ENCODE measurements at regions not wholly inside any gene's neighbourhood (a gene's known extent, or its start where the extent isn't known, plus 50 kb on each side); places are given as distances from the start of the nearest gene placed in this dataset.

DNA sequence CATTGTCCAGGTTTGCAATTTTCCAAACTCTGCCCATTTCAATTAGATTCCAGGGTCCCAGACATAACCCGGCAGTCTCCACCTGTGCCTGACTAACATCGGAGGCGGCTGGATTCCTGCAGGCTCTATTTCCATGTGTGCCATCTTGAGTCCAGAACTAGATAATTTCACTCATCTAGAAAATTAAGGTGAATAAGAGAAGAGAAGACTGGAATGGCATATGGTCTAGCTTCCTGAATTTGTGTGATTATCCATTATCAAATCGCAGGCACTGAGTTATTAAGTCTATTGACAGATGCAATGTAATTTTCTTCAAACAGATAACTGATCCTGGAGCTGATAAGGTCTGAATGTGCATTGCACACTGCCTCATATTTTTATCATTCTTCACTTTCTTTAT, 305.2 kb downstream of the ETAA1 start:
- POLR2A ChIA-PET: no interaction called here
- Mint-ChIP-seq H3K27me3 (no peaks in the 10 kb centered on the region), H3K4me3 (no peak overlapping the region), H3K36me3 (ENCODE audit: low read depth) (no peaks in the 10 kb centered on the region), H3K9me3 (ENCODE audit: low read depth) (peaks cover 3% of the 10 kb centered on the region), H3K27ac (no peak overlapping the region), H3K4me1 (no peaks in the 10 kb centered on the region)
- CTCF ChIA-PET: no interaction called here
- ATAC-seq: no peak
- DNase-seq: no peak
- intact Hi-C loops (cut with DNase I, micrococcal nuclease): no loop called here

- CTCF ChIA-PET: no interaction called here
Observed at GRCh38 chr2:67702937-67703336, 305.8 kb downstream of the ETAA1 start.

DNA sequence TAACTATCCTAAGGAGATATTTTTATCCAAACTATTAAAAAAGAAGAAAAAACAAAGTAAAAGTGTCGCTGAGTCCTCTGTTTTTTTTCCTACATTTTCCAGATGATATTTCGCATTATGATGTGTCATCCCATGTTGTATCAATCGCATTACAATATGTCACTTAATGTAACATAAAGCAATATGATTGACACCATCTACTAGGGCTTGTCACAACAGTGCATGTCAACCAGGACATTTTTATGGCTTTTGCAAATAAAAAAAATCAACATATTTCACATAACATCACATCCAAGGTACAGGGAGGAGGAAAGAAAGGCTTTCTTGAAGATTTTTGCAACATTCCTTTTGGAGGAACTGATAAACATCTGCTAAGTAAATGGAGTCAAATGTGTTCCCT, 308.9 kb downstream of the ETAA1 start:
- POLR2A ChIA-PET: no interaction called here
- H3K4me3 Mint-ChIP-seq: no peak overlapping the region
- CTCF ChIA-PET: no interaction called here
- intact Hi-C loops (cut with DNase I, micrococcal nuclease): no loop called here
- no peak overlapping the region for H3K27ac Mint-ChIP-seq
- no peaks in the 10 kb centered on the region for H3K36me3 Mint-ChIP-seq (ENCODE audit: low read depth)
- H3K27me3 Mint-ChIP-seq: peaks cover 1% of the 10 kb centered on the region
- no peaks in the 10 kb centered on the region for H3K9me3 Mint-ChIP-seq (ENCODE audit: low read depth)
- no peaks in the 10 kb centered on the region for H3K4me1 Mint-ChIP-seq
- ATAC-seq (no peak), DNase-seq (no peak)

More at GRCh38 chr2:67702937-67703336, 305.8 kb downstream of the ETAA1 start:
- Mint-ChIP-seq H3K4me3 (no peak overlapping the region), H3K27ac (no peak overlapping the region), H3K27me3 (no peaks in the 10 kb centered on the region), H3K36me3 (ENCODE audit: low read depth) (no peaks in the 10 kb centered on the region), H3K4me1 (no peaks in the 10 kb centered on the region), H3K9me3 (ENCODE audit: low read depth) (peaks cover 3% of the 10 kb centered on the region)
- DNase-seq (no peak), ATAC-seq (no peak)
- intact Hi-C loops (cut with DNase I, micrococcal nuclease): no loop called here
- POLR2A ChIA-PET: no interaction called here

GRCh38 chr2:67707896-67708295, 310.8 kb downstream of the ETAA1 start:
- Mint-ChIP-seq H3K9me3 (ENCODE audit: low read depth) (no peaks in the 10 kb centered on the region), H3K4me3 (no peak overlapping the region), H3K4me1 (no peaks in the 10 kb centered on the region), H3K27ac (no peak overlapping the region), H3K27me3 (peaks cover 1% of the 10 kb centered on the region), H3K36me3 (ENCODE audit: low read depth) (no peaks in the 10 kb centered on the region)
- ChIA-PET POLR2A (no interaction called here), CTCF (no interaction called here)
- DNase-seq: no peak
- intact Hi-C loops (cut with DNase I, micrococcal nuclease): no loop called here
- no peak for ATAC-seq

- Mint-ChIP-seq H3K27ac (no peak overlapping the region), H3K9me3 (ENCODE audit: low read depth) (no peaks in the 10 kb centered on the region), H3K27me3 (peaks cover 1% of the 10 kb centered on the region), H3K4me3 (no peak overlapping the region), H3K4me1 (no peaks in the 10 kb centered on the region), H3K36me3 (ENCODE audit: low read depth) (no peaks in the 10 kb centered on the region)
- ChIA-PET POLR2A (no interaction called here), CTCF (no interaction called here)
- intact Hi-C loops (cut with DNase I, micrococcal nuclease): no loop called here
- DNase-seq (no peak), ATAC-seq (no peak)
Observed at GRCh38 chr2:67709835-67710234, 312.7 kb downstream of the ETAA1 start.

GRCh38 chr2:67712484-67712883, 315.4 kb downstream of the ETAA1 start:
- Mint-ChIP-seq H3K27me3 (peaks cover 1% of the 10 kb centered on the region), H3K4me3 (no peak overlapping the region), H3K9me3 (ENCODE audit: low read depth) (no peaks in the 10 kb centered on the region), H3K27ac (no peak overlapping the region), H3K36me3 (ENCODE audit: low read depth) (no peaks in the 10 kb centered on the region), H3K4me1 (no peaks in the 10 kb centered on the region)
- intact Hi-C loops (cut with DNase I, micrococcal nuclease): no loop called here
- POLR2A ChIA-PET: no interaction called here
- ATAC-seq (no peak), DNase-seq (no peak)
- CTCF ChIA-PET: no interaction called here

GRCh38 chr2:67713376-67713775, 316.2 kb downstream of the ETAA1 start:
- Mint-ChIP-seq H3K9me3 (ENCODE audit: low read depth) (no peaks in the 10 kb centered on the region), H3K4me3 (no peak overlapping the region), H3K27ac (no peak overlapping the region), H3K27me3 (peaks cover 5% of the 10 kb centered on the region), H3K4me1 (no peaks in the 10 kb centered on the region), H3K36me3 (ENCODE audit: low read depth) (no peaks in the 10 kb centered on the region)
- CTCF ChIA-PET: no interaction called here
- DNase-seq (no peak), ATAC-seq (no peak)
- intact Hi-C loops (cut with DNase I, micrococcal nuclease): no loop called here
- POLR2A ChIA-PET: no interaction called here

DNA sequence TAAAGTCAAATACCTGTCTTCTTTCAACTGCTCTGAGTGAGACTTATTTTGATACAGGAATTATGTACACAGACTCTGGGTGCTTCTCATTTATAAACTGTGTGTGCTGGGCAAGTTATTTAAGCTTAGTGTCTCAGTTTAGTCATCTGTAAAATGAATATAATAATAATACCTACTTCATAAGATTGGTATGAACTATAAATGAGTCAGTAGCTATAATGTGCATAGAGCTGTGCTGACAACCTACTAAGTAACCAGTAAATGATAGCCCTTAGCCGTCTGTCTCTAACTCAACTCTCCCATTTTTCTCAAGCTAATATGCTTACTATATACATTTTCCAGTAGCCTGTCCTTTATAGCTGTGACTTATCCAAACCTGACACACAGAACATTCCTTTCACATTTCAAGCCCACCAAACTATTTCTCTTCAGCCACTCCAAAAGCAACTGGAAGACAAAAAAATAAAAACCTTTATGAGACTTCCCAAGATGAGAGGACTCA, 319.8 kb downstream of the ETAA1 start:
- H3K27me3 Mint-ChIP-seq: peaks cover 4% of the 10 kb centered on the region
- ChIA-PET CTCF (no interaction called here), POLR2A (no interaction called here)
- no peak overlapping the region for H3K27ac Mint-ChIP-seq
- intact Hi-C loops (cut with DNase I, micrococcal nuclease): no loop called here
- H3K4me3 Mint-ChIP-seq: no peak overlapping the region
- no peak for DNase-seq
- peaks cover 4% of the 10 kb centered on the region for H3K9me3 Mint-ChIP-seq (ENCODE audit: low read depth)
- H3K36me3 Mint-ChIP-seq (ENCODE audit: low read depth): no peaks in the 10 kb centered on the region
- no peak for ATAC-seq
- H3K4me1 Mint-ChIP-seq: no peaks in the 10 kb centered on the region

DNA sequence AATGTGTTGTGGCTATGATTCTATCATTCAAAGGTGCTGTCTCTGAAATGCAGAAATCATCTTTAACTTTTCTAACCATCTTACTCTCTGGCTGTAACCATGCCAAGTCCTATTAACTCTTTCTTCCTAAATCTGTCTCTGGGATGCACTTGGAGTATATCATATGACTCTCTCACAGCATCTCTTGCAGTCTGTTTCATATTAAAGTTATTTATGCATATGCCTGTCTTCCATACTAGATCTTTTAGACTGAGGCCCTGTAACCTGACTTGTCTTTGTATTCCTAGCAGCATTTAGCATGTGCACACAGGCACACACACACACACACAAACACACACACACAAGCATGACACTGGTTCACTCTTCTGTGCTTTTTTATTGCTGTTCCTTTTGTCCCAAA, 320.6 kb downstream of the ETAA1 start:
- CTCF ChIA-PET: no interaction called here
- ATAC-seq (no peak), DNase-seq (no peak)
- Mint-ChIP-seq H3K27ac (no peak overlapping the region), H3K4me1 (no peaks in the 10 kb centered on the region), H3K9me3 (ENCODE audit: low read depth) (peaks cover 4% of the 10 kb centered on the region), H3K36me3 (ENCODE audit: low read depth) (no peaks in the 10 kb centered on the region), H3K4me3 (no peak overlapping the region), H3K27me3 (peaks cover 4% of the 10 kb centered on the region)
- POLR2A ChIA-PET: no interaction called here
- intact Hi-C loops (cut with DNase I, micrococcal nuclease): no loop called here

GRCh38 chr2:67719351-67719750, 322.2 kb downstream of the ETAA1 start:
- Mint-ChIP-seq H3K36me3 (ENCODE audit: low read depth) (no peaks in the 10 kb centered on the region), H3K9me3 (ENCODE audit: low read depth) (peaks cover 4% of the 10 kb centered on the region), H3K4me1 (no peaks in the 10 kb centered on the region), H3K4me3 (no peak overlapping the region), H3K27ac (no peak overlapping the region), H3K27me3 (peaks cover 4% of the 10 kb centered on the region)
- POLR2A ChIA-PET: no interaction called here
- intact Hi-C loops (cut with DNase I, micrococcal nuclease): no loop called here
- CTCF ChIA-PET: no interaction called here
- no peak for ATAC-seq
- DNase-seq: no peak

GRCh38 chr2:67721516-67721915, 324.4 kb downstream of the ETAA1 start:
- ChIA-PET POLR2A (no interaction called here), CTCF (no interaction called here)
- Mint-ChIP-seq H3K4me1 (no peaks in the 10 kb centered on the region), H3K4me3 (no peak overlapping the region), H3K36me3 (ENCODE audit: low read depth) (no peaks in the 10 kb centered on the region), H3K9me3 (ENCODE audit: low read depth) (peaks cover 4% of the 10 kb centered on the region), H3K27ac (no peak overlapping the region), H3K27me3 (peaks cover 4% of the 10 kb centered on the region)
- ATAC-seq (no peak), DNase-seq (no peak)
- intact Hi-C loops (cut with DNase I, micrococcal nuclease): no loop called here

GRCh38 chr2:67724261-67724660, 327.1 kb downstream of the ETAA1 start:
- no peaks in the 10 kb centered on the region for H3K27me3 Mint-ChIP-seq
- H3K36me3 Mint-ChIP-seq (ENCODE audit: low read depth): no peaks in the 10 kb centered on the region
- H3K4me1 Mint-ChIP-seq: no peaks in the 10 kb centered on the region
- ATAC-seq (no peak), DNase-seq (no peak)
- H3K9me3 Mint-ChIP-seq (ENCODE audit: low read depth): peaks cover 4% of the 10 kb centered on the region
- no peak overlapping the region for H3K27ac Mint-ChIP-seq
- POLR2A ChIA-PET: interaction anchor here (0.6 kb wide), 1 partner anchor 144 kb away, joined by 3 read pairs; no protein-coding TSS in a partner anchor
- intact Hi-C loops (cut with DNase I, micrococcal nuclease): no loop called here
- H3K4me3 Mint-ChIP-seq: no peak overlapping the region
- CTCF ChIA-PET: no interaction called here

- no peak for DNase-seq
- Mint-ChIP-seq H3K27ac (no peak overlapping the region), H3K27me3 (no peaks in the 10 kb centered on the region), H3K9me3 (ENCODE audit: low read depth) (peaks cover 3% of the 10 kb centered on the region), H3K4me1 (no peaks in the 10 kb centered on the region), H3K36me3 (ENCODE audit: low read depth) (no peaks in the 10 kb centered on the region), H3K4me3 (no peak overlapping the region)
- ATAC-seq: no peak
- intact Hi-C loops (cut with DNase I, micrococcal nuclease): no loop called here
- ChIA-PET POLR2A (no interaction called here), CTCF (interaction anchor here (0.6 kb wide), 1 partner anchor 972 kb away, joined by 4 read pairs; no protein-coding TSS in a partner anchor)
Observed at GRCh38 chr2:67725731-67726130, 328.6 kb downstream of the ETAA1 start.

All from activated CD4-positive, alpha-beta T cell treated with anti-CD3 and anti-CD28 coated beads for 36 hours (primary cell).